Activated naive CD8-positive, alpha-beta T cell treated with anti-CD3 and anti-CD28 coated beads for 36 hours (primary cell): ENCODE measurements at regions not wholly inside any gene's neighbourhood (a gene's known extent, or its start where the extent isn't known, plus 50 kb on each side); places are given as distances from the start of the nearest gene placed in this dataset.

Experiments used
- DNase-seq: peaks from one replicate; pipeline ENCODE4 v3.0.0; 2021
- H3K27ac Mint-ChIP-seq: one replicate; pipeline ENCODE4 v1.8.0; 2022; ENCODE audit warnings: mild to moderate bottlenecking, moderate library complexity, mixed read lengths
- H3K27me3 Mint-ChIP-seq: one replicate; pipeline ENCODE4 v1.8.0; 2022; ENCODE audit warnings: mild to moderate bottlenecking, mixed read lengths
- H3K36me3 Mint-ChIP-seq: one replicate; pipeline ENCODE4 v1.8.0; 2021; ENCODE audit warnings: mild to moderate bottlenecking, mixed read lengths
- H3K4me1 Mint-ChIP-seq: one replicate; pipeline ENCODE4 v1.8.0; 2021; ENCODE audit warnings: mixed read lengths
- H3K4me3 Mint-ChIP-seq: one replicate; pipeline ENCODE4 v1.8.0; 2022; ENCODE audit warnings: mild to moderate bottlenecking, moderate library complexity, mixed read lengths
- H3K9me3 Mint-ChIP-seq: one replicate; pipeline ENCODE4 v1.8.0; 2022; ENCODE audit warnings: mixed read lengths

GRCh38 chr17:71455219-71455618 is 665.6 kb upstream of the SOX9 start:
- Mint-ChIP-seq H3K9me3 (peaks cover 6% of the 10 kb centered on the region), H3K27me3 (no peaks in the 10 kb centered on the region)

GRCh38 chr17:71458322-71458721 is 662.5 kb upstream of the SOX9 start:
- H3K27ac Mint-ChIP-seq, result no peak overlapping the region
- H3K4me1 Mint-ChIP-seq, result no peaks in the 10 kb centered on the region
- H3K4me3 Mint-ChIP-seq, result no peak overlapping the region
- peaks cover 2% of the 10 kb centered on the region for H3K9me3 Mint-ChIP-seq
- peaks cover 4% of the 10 kb centered on the region for H3K27me3 Mint-ChIP-seq
- no peaks in the 10 kb centered on the region for H3K36me3 Mint-ChIP-seq
- no peak for DNase-seq

More at GRCh38 chr17:71455219-71455618, 665.6 kb upstream of the SOX9 start:
- DNase-seq, result no peak
- no peaks in the 10 kb centered on the region for H3K36me3 Mint-ChIP-seq
- H3K4me1 Mint-ChIP-seq, result no peaks in the 10 kb centered on the region
- H3K4me3 Mint-ChIP-seq, result no peak overlapping the region
- H3K27ac Mint-ChIP-seq, result no peak overlapping the region

- no peak overlapping the region for H3K4me3 Mint-ChIP-seq
- DNase-seq, result no peak
- H3K9me3 Mint-ChIP-seq, result peaks cover 2% of the 10 kb centered on the region
- H3K4me1 Mint-ChIP-seq, result no peaks in the 10 kb centered on the region
- H3K27ac Mint-ChIP-seq, result no peak overlapping the region
- H3K27me3 Mint-ChIP-seq, result peaks cover 4% of the 10 kb centered on the region
- H3K36me3 Mint-ChIP-seq, result no peaks in the 10 kb centered on the region
These were observed 659.9 kb upstream of the SOX9 start for GRCh38 chr17:71460943-71461342.

- H3K27ac Mint-ChIP-seq, result no peak overlapping the region
- peaks cover 4% of the 10 kb centered on the region for H3K27me3 Mint-ChIP-seq
- H3K4me3 Mint-ChIP-seq, result no peak overlapping the region
- H3K36me3 Mint-ChIP-seq, result no peaks in the 10 kb centered on the region
- DNase-seq, result no peak
- no peaks in the 10 kb centered on the region for H3K4me1 Mint-ChIP-seq
- H3K9me3 Mint-ChIP-seq, result peaks cover 2% of the 10 kb centered on the region
These were observed 659.2 kb upstream of the SOX9 start for GRCh38 chr17:71461498-71462169.

GRCh38 chr17:71464241-71464640 is 656.6 kb upstream of the SOX9 start:
- Mint-ChIP-seq H3K4me3 (no peak overlapping the region), H3K27me3 (peaks cover 4% of the 10 kb centered on the region), H3K36me3 (no peaks in the 10 kb centered on the region), H3K4me1 (no peaks in the 10 kb centered on the region), H3K9me3 (no peaks in the 10 kb centered on the region), H3K27ac (no peak overlapping the region)
- DNase-seq, result no peak

- H3K27me3 Mint-ChIP-seq, result peaks cover 4% of the 10 kb centered on the region
- H3K27ac Mint-ChIP-seq, result no peak overlapping the region
- no peaks in the 10 kb centered on the region for H3K9me3 Mint-ChIP-seq
- no peaks in the 10 kb centered on the region for H3K4me1 Mint-ChIP-seq
- DNase-seq, result no peak
- H3K36me3 Mint-ChIP-seq, result no peaks in the 10 kb centered on the region
- H3K4me3 Mint-ChIP-seq, result no peak overlapping the region
These were observed 656.1 kb upstream of the SOX9 start for GRCh38 chr17:71464751-71465150.

- H3K27me3 Mint-ChIP-seq, result peaks cover 2% of the 10 kb centered on the region
- no peak for DNase-seq
- H3K4me1 Mint-ChIP-seq, result no peaks in the 10 kb centered on the region
- no peaks in the 10 kb centered on the region for H3K36me3 Mint-ChIP-seq
- no peak overlapping the region for H3K4me3 Mint-ChIP-seq
- no peak overlapping the region for H3K27ac Mint-ChIP-seq
- no peaks in the 10 kb centered on the region for H3K9me3 Mint-ChIP-seq
These were observed 653.1 kb upstream of the SOX9 start for GRCh38 chr17:71467719-71468118.

- Mint-ChIP-seq H3K36me3 (no peaks in the 10 kb centered on the region), H3K9me3 (no peaks in the 10 kb centered on the region), H3K27me3 (no peaks in the 10 kb centered on the region), H3K4me3 (no peak overlapping the region), H3K4me1 (no peaks in the 10 kb centered on the region), H3K27ac (no peak overlapping the region)
- no peak for DNase-seq
These were observed 650.8 kb upstream of the SOX9 start for GRCh38 chr17:71470062-71470461.

GRCh38 chr17:71472809-71473789 is 647.7 kb upstream of the SOX9 start:
- DNase-seq, result no peak
- H3K36me3 Mint-ChIP-seq, result no peaks in the 10 kb centered on the region

GRCh38 chr17:71477356-71477755 is 643.5 kb upstream of the SOX9 start:
- Mint-ChIP-seq H3K4me1 (no peaks in the 10 kb centered on the region), H3K36me3 (no peaks in the 10 kb centered on the region), H3K27me3 (no peaks in the 10 kb centered on the region), H3K9me3 (no peaks in the 10 kb centered on the region), H3K27ac (no peak overlapping the region), H3K4me3 (no peak overlapping the region)
- no peak for DNase-seq

More at GRCh38 chr17:71472809-71473789, 647.7 kb upstream of the SOX9 start:
- H3K9me3 Mint-ChIP-seq, result no peaks in the 10 kb centered on the region
- no peaks in the 10 kb centered on the region for H3K4me1 Mint-ChIP-seq
- H3K4me3 Mint-ChIP-seq, result no peak overlapping the region
- H3K27ac Mint-ChIP-seq, result no peak overlapping the region
- H3K27me3 Mint-ChIP-seq, result no peaks in the 10 kb centered on the region

GRCh38 chr17:71480099-71480498 is 640.7 kb upstream of the SOX9 start:
- no peaks in the 10 kb centered on the region for H3K36me3 Mint-ChIP-seq
- DNase-seq, result no peak
- H3K4me1 Mint-ChIP-seq, result no peaks in the 10 kb centered on the region
- peaks cover 2% of the 10 kb centered on the region for H3K9me3 Mint-ChIP-seq
- no peak overlapping the region for H3K4me3 Mint-ChIP-seq
- H3K27ac Mint-ChIP-seq, result no peak overlapping the region
- no peaks in the 10 kb centered on the region for H3K27me3 Mint-ChIP-seq

GRCh38 chr17:71482625-71483024 is 638.2 kb upstream of the SOX9 start:
- no peak overlapping the region for H3K4me3 Mint-ChIP-seq
- H3K36me3 Mint-ChIP-seq, result no peaks in the 10 kb centered on the region
- no peak overlapping the region for H3K27ac Mint-ChIP-seq
- no peaks in the 10 kb centered on the region for H3K4me1 Mint-ChIP-seq
- H3K9me3 Mint-ChIP-seq, result peaks cover 2% of the 10 kb centered on the region
- no peaks in the 10 kb centered on the region for H3K27me3 Mint-ChIP-seq
- DNase-seq, result no peak

- Mint-ChIP-seq H3K36me3 (no peaks in the 10 kb centered on the region), H3K4me1 (no peaks in the 10 kb centered on the region), H3K9me3 (peaks cover 2% of the 10 kb centered on the region), H3K27ac (no peak overlapping the region), H3K4me3 (no peak overlapping the region), H3K27me3 (no peaks in the 10 kb centered on the region)
- no peak for DNase-seq
These were observed 636.3 kb upstream of the SOX9 start for GRCh38 chr17:71484546-71484945.

- Mint-ChIP-seq H3K4me3 (no peak overlapping the region), H3K36me3 (no peaks in the 10 kb centered on the region), H3K27ac (no peak overlapping the region), H3K9me3 (peaks cover 2% of the 10 kb centered on the region), H3K4me1 (no peaks in the 10 kb centered on the region), H3K27me3 (no peaks in the 10 kb centered on the region)
- DNase-seq, result no peak
These were observed 635.4 kb upstream of the SOX9 start for GRCh38 chr17:71485426-71485825.

- H3K27me3 Mint-ChIP-seq, result no peaks in the 10 kb centered on the region
- H3K36me3 Mint-ChIP-seq, result no peaks in the 10 kb centered on the region
- no peak overlapping the region for H3K4me3 Mint-ChIP-seq
- no peaks in the 10 kb centered on the region for H3K4me1 Mint-ChIP-seq
- H3K27ac Mint-ChIP-seq, result no peak overlapping the region
- no peak for DNase-seq
- peaks cover 2% of the 10 kb centered on the region for H3K9me3 Mint-ChIP-seq
These were observed 634.6 kb upstream of the SOX9 start for GRCh38 chr17:71486261-71486660.
